ENCODE measurements at regions not wholly inside any gene's neighbourhood (a gene's known extent, or its start where the extent isn't known, plus 50 kb on each side); places are given as distances from the start of the nearest gene placed in this dataset.

DNA sequence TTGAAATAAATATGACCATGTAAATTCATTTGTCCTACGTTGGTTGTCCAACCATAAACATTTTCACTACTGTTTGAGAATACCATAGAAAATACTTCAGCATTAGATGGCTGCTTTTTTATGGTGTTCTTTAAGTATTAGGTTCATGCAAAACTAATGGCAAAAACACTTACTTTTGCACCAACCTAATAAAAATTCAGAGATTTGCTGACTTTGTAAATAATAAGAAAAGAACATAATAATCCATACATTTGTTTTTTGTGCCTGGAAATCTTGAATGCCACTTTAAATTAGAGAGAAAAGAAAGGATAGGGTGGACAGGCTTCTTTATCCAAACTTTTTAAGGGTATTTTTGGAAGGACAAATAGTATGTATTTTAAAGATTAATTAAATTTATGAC is 719.7 kb upstream of the TYRP1 start:
- TF ChIP-seq CTCF (IDR thresholded peaks at IDR 0.05; ENCODE audit: borderline replicate concordance, extremely low read depth, low read length, poor library complexity, severe bottlenecking) (no peak), EZH2 (IDR thresholded peaks at IDR 0.05; ENCODE audit: borderline replicate concordance, low read depth, low read length, severe bottlenecking) (no peak)
